Right lobe of liver (tissue), 6 donors: ENCODE measurements at regions not wholly inside any gene's neighbourhood (a gene's known extent, or its start where the extent isn't known, plus 50 kb on each side); places are given as distances from the start of the nearest gene placed in this dataset.

Experiments
- ATAC-seq, 4 donors: fragments of 200-7000 bp; cut with Tn5 transposase; one replicate each; pipeline ENCODE4 v1.9.1; 2020; ENCODE audit warnings: mild to moderate bottlenecking in 4 of 4, moderate library complexity in 4 of 4
- DNase-seq, 3 donors: peaks; one replicate each; pipeline ENCODE4 v3.0.0-alpha.2; 2020
- H3K27ac ChIP-seq, 3 donors: fragments of 200-600 bp; one replicate each; pipeline ENCODE4 v1.8.0; 2022
- H3K27me3 ChIP-seq, 2 donors: fragments of 200-600 bp; one replicate each; pipeline ENCODE4 v1.8.0; 2022
- H3K36me3 ChIP-seq, 4 donors: fragments of 200-600 bp; sonication (generic) in 1 of 4; one replicate each; pipeline versions ENCODE4 v1.5.1 to v1.8.0; 2017 to 2022; ENCODE audit warnings: control low read depth in 1 of 4
- H3K4me1 ChIP-seq, 4 donors: fragments of 200-600 bp; sonication (generic) in 1 of 4; one replicate each; pipeline versions ENCODE4 v1.5.1 to v1.8.0; 2017 to 2022; ENCODE audit warnings: control low read depth in 1 of 4
- H3K4me3 ChIP-seq, 3 donors: fragments of 200-600 bp; one replicate each; pipeline ENCODE4 v1.8.0; 2022
- H3K9me3 ChIP-seq, 4 donors: fragments of 200-600 bp; sonication (generic) in 1 of 4; one replicate each; pipeline versions ENCODE4 v1.5.1 to v1.8.0; 2017 to 2022; ENCODE audit warnings: control low read depth in 1 of 4
- CTCF ChIP-seq, 4 donors: fragments of 200-600 bp in 3 of 4; fragments of 450-650 bp in 1 of 4; IDR thresholded peaks; one replicate each; pipeline versions ENCODE4 v1.5.1 to v1.8.0; 2016 to 2022; ENCODE audit warnings: antibody characterized with exemption in 4 of 4, mild to moderate bottlenecking in 2 of 4
- POLR2A ChIP-seq: fragments of 450-650 bp; IDR thresholded peaks from one replicate; pipeline ENCODE4 v1.6.1; 2017; ENCODE audit warnings: antibody characterized with exemption, mild to moderate bottlenecking
- WGBS: methylation state at CpG from one replicate; pipeline ENCODE4 v1.1.6; 2018; ENCODE audit warnings: low coverage, low lambda C conversion rate; ENCODE audit not compliant: insufficient coverage; ENCODE audit errors: missing lambda C conversion rate; 5-methylcytosine and 5-hydroxymethylcytosine counted together
- intact Hi-C, 2 donors: fragments of 100-400 bp; cut with DNase I; formaldehyde crosslinking; loops; one replicate each; pipeline versions ENCODE4 v1.11.2 to v1.14.1; 2022
- donor health status: DM: no; HTN: yes; CAD: no.
- donor health status: DM: no; HTN: no; CAD: no.
- donor health status: DM: no; HTN: no; CAD: no.
- donor health status: DM: no; HTN: yes; CAD: no.
- donor health status: DM: no; HTN: yes; CAD: no.

- Histone ChIP-seq H3K27ac (no peak overlapping the region), H3K4me1 (no peaks in the 10 kb centered on the region), H3K27me3 (no peaks in the 10 kb centered on the region), H3K36me3 (no peaks in the 10 kb centered on the region), H3K4me3 (no peak overlapping the region), H3K9me3 (no peaks in the 10 kb centered on the region)
- intact Hi-C loops = no loop called here
- no peak for DNase-seq
- ATAC-seq = no peak
- 74% methylated on average over 4 of the region's 4 CpGs for WGBS
- TF ChIP-seq POLR2A (no peak), CTCF (IDR thresholded peaks at IDR 0.05) (no peak)
These were observed 113.2 kb upstream of the PTPRT start for GRCh38 chr20:43302936-43303335.

GRCh38 chr20:43300901-43301300, 111.2 kb upstream of the PTPRT start:
- ATAC-seq = no peak
- Histone ChIP-seq H3K27me3 (no peaks in the 10 kb centered on the region), H3K9me3 (no peaks in the 10 kb centered on the region), H3K27ac (no peak overlapping the region), H3K4me3 (no peak overlapping the region), H3K36me3 (no peaks in the 10 kb centered on the region), H3K4me1 (no peaks in the 10 kb centered on the region)
- intact Hi-C loops = no loop called here
- WGBS = 13% methylated on average over 2 of the region's 2 CpGs
- DNase-seq = no peak
- TF ChIP-seq CTCF (IDR thresholded peaks at IDR 0.05) = no peak
- no peak for TF ChIP-seq POLR2A

GRCh38 chr20:43295781-43296180, 106.1 kb upstream of the PTPRT start:
- 60% methylated on average over 6 of the region's 8 CpGs for WGBS
- DNase-seq = no peak
- Histone ChIP-seq H3K9me3 (no peaks in the 10 kb centered on the region), H3K27ac (no peak overlapping the region), H3K4me3 (no peak overlapping the region), H3K4me1 (no peaks in the 10 kb centered on the region), H3K36me3 (no peaks in the 10 kb centered on the region), H3K27me3 (no peaks in the 10 kb centered on the region)
- intact Hi-C loops = no loop called here
- no peak for TF ChIP-seq CTCF (IDR thresholded peaks at IDR 0.05)
- TF ChIP-seq POLR2A = no peak
- ATAC-seq = no peak

- Histone ChIP-seq H3K4me3 (no peak overlapping the region), H3K9me3 (no peaks in the 10 kb centered on the region), H3K4me1 (no peaks in the 10 kb centered on the region), H3K27me3 (no peaks in the 10 kb centered on the region), H3K36me3 (no peaks in the 10 kb centered on the region), H3K27ac (no peak overlapping the region)
- intact Hi-C loops = no loop called here
- no peak for DNase-seq
- no peak for ATAC-seq
- 83% methylated on average over 1 of the region's 9 CpGs for WGBS
- no peak for TF ChIP-seq POLR2A
- no peak for TF ChIP-seq CTCF (IDR thresholded peaks at IDR 0.05)
These were observed 105.6 kb upstream of the PTPRT start for GRCh38 chr20:43295263-43295662.

- intact Hi-C loops = no loop called here
- 61% methylated on average over 3 of the region's 4 CpGs for WGBS
These were observed 104.3 kb upstream of the PTPRT start for GRCh38 chr20:43294031-43294430.

More at GRCh38 chr20:43294031-43294430, 104.3 kb upstream of the PTPRT start:
- no peaks in the 10 kb centered on the region for H3K9me3 ChIP-seq
- ATAC-seq (no peak), DNase-seq (no peak)
- H3K27ac ChIP-seq = no peak overlapping the region
- no peak overlapping the region for H3K4me3 ChIP-seq
- H3K4me1 ChIP-seq = no peaks in the 10 kb centered on the region
- TF ChIP-seq CTCF (IDR thresholded peaks at IDR 0.05) (no peak), POLR2A (no peak)
- H3K36me3 ChIP-seq = no peaks in the 10 kb centered on the region
- H3K27me3 ChIP-seq = no peaks in the 10 kb centered on the region
